ENCODE measurements at regions not wholly inside any gene's neighbourhood (a gene's known extent, or its start where the extent isn't known, plus 50 kb on each side); places are given as distances from the start of the nearest gene placed in this dataset.
"Not testable (repeated sequence)": the region's sequence is repeated elsewhere in the genome, so short reads cannot be mapped to it uniquely, and the experiment has no call there.

- ChIA-PET POLR2A (no interaction called here), CTCF (interaction anchor here (1.0 kb wide), 2 partner anchors 13 to 108 kb away, joined by 3 to 4 read pairs; no protein-coding TSS in a partner anchor)
- Histone ChIP-seq H3F3A (replicated peaks; ENCODE audit: insufficient read depth) (peaks cover 9% of the 10 kb centered on the region), H3K4me1 (ENCODE audit: control insufficient read depth in 1 of 2, insufficient read depth in 2 of 2, low read depth in 1 of 2, low read length in 1 of 2) (peaks cover 0 to 3% of the 10 kb centered on the region in 2 experiments; a peak in 1 of 4 replicates), H4K20me1 (ENCODE audit: insufficient read depth) (peaks cover 68% of the 10 kb centered on the region), H3K9me3 (no peaks in the 10 kb centered on the region), H3K4me2 (no peak overlapping the region), H3K27ac (ENCODE audit: low read depth in 2 of 2, low read length in 1 of 2) (no peak overlapping the region), H3K79me2 (ENCODE audit: insufficient read depth) (peaks cover 98% of the 10 kb centered on the region), H3K36me3 (replicated peaks in 1 of 2; ENCODE audit: control insufficient read depth in 1 of 2, insufficient read depth in 2 of 2, low read length in 1 of 2) (peaks cover 11 to 29% of the 10 kb centered on the region in 2 experiments), H3K27me3 (ENCODE audit: insufficient read depth) (no peaks in the 10 kb centered on the region), H3K9me2 (no peaks in the 10 kb centered on the region), H3K4me3 (ENCODE audit: low read depth in 2 of 2, low read length in 1 of 2) (no peak overlapping the region), H3K9ac (no peak overlapping the region), H2AFZ (ENCODE audit: low read depth) (no peak overlapping the region)
- no peak for TF ChIP-seq SIN3A (IDR thresholded peaks at IDR 0.05; ENCODE audit: borderline replicate concordance, low read depth, low read length)
- TF ChIP-seq PBX3 (IDR thresholded peaks at IDR 0.05): no peak
- 94% methylated on average over 9 of the region's 9 CpGs for WGBS (ENCODE audit: low lambda C conversion rate)
- no peak for DNase-seq
Observed at GRCh38 chrX:73963682-73964081, 111.2 kb upstream of the XIST start.

- no peak overlapping the region for H3K4me3 ChIP-seq (ENCODE audit: low read depth in 2 of 2, low read length in 1 of 2)
- no peak overlapping the region for H3K4me2 ChIP-seq
- no peaks in the 10 kb centered on the region for H3K9me2 ChIP-seq
- TF ChIP-seq EP300 (IDR thresholded peaks at IDR 0.05; ENCODE audit: borderline replicate concordance in 1 of 2, low read depth in 1 of 2, low read length in 1 of 2) (no peak), USF1 (IDR thresholded peaks at IDR 0.05; ENCODE audit: borderline replicate concordance, low read depth) (no peak)
- CTCF ChIA-PET: no interaction called here
- H3K27me3 ChIP-seq (ENCODE audit: insufficient read depth): no peaks in the 10 kb centered on the region
- H4K20me1 ChIP-seq (ENCODE audit: insufficient read depth): peaks cover 68% of the 10 kb centered on the region
- no peak overlapping the region for H3K27ac ChIP-seq (ENCODE audit: low read depth in 2 of 2, low read length in 1 of 2)
- no peaks in the 10 kb centered on the region for H3K9me3 ChIP-seq
- POLR2A ChIA-PET: no interaction called here
- peaks cover 11 to 33% of the 10 kb centered on the region in 2 experiments for H3K36me3 ChIP-seq (replicated peaks in 1 of 2; ENCODE audit: control insufficient read depth in 1 of 2, insufficient read depth in 2 of 2, low read length in 1 of 2)
- H3F3A ChIP-seq (replicated peaks; ENCODE audit: insufficient read depth): peaks cover 11% of the 10 kb centered on the region
- H3K9ac ChIP-seq: no peak overlapping the region
- H3K79me2 ChIP-seq (ENCODE audit: insufficient read depth): peaks cover 99% of the 10 kb centered on the region
- no peak overlapping the region for H2AFZ ChIP-seq (ENCODE audit: low read depth)
- 100% methylated on average over 7 of the region's 8 CpGs for WGBS (ENCODE audit: low lambda C conversion rate)
- H3K4me1 ChIP-seq (ENCODE audit: control insufficient read depth in 1 of 2, insufficient read depth in 2 of 2, low read depth in 1 of 2, low read length in 1 of 2): peaks cover 0 to 3% of the 10 kb centered on the region in 2 experiments; a peak in 1 of 4 replicates
- DNase-seq: no peak
Observed at GRCh38 chrX:73962948-73963347, 110.4 kb upstream of the XIST start.

GRCh38 chrX:73961867-73962266 lies 109.4 kb upstream of the XIST start:
- H3K4me2 ChIP-seq; H2AFZ ChIP-seq (ENCODE audit: low read depth); H3K9me2 ChIP-seq; H3K9me3 ChIP-seq; H3K27me3 ChIP-seq (ENCODE audit: insufficient read depth); H3K9ac ChIP-seq; H3F3A ChIP-seq (replicated peaks; ENCODE audit: insufficient read depth); POLR2A ChIA-PET; CTCF ChIA-PET; H3K4me1 ChIP-seq (ENCODE audit: control insufficient read depth in 1 of 2, insufficient read depth in 2 of 2, low read depth in 1 of 2, low read length in 1 of 2); H3K27ac ChIP-seq (ENCODE audit: low read depth in 2 of 2, low read length in 1 of 2); DNase-seq; H3K4me3 ChIP-seq (ENCODE audit: low read depth in 2 of 2, low read length in 1 of 2): not testable (repeated sequence)
- WGBS (ENCODE audit: low lambda C conversion rate): 95% methylated on average over 6 of the region's 6 CpGs
- H4K20me1 ChIP-seq (ENCODE audit: insufficient read depth): peaks cover 69% of the 10 kb centered on the region
- H3K79me2 ChIP-seq (ENCODE audit: insufficient read depth): peaks cover 100% of the 10 kb centered on the region
- peaks cover 4 to 35% of the 10 kb centered on the region in 2 experiments for H3K36me3 ChIP-seq (replicated peaks in 1 of 2; ENCODE audit: control insufficient read depth in 1 of 2, insufficient read depth in 2 of 2, low read length in 1 of 2)

All from SK-N-SH (cell line).